ENCODE measurements at regions not wholly inside any gene's neighbourhood (a gene's known extent, or its start where the extent isn't known, plus 50 kb on each side); places are given as distances from the start of the nearest gene placed in this dataset.

DNA sequence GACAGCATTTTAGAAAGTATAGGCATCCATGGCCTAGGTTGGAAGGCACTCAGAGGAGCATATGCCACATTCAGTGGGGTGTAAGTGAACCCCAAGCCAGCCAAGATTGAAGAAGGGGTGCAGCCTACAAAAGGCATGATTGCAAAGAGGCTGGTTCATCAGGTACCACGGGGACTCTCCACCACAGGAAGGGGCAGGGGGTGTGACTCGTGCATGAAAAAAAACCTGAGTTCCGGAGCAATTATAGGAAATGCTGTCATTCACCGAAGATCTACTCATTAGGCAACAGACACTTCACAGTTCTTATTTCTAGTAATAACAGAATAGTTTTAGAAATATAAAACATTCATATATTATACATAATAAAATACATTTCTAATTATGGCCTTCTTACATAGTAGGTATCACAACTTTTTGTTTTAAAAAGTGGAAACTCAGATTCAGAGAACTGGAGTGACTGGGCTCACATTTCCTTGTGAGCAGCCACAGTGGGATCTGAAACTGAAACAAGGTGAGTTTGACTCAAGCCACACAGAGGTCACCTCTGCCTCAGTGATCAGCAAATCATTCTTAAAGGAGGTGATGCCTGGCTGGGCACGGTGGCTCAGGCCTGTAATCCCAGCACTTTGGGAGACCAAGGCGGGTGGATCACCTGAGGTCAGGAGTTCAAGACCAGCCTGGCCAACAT is 188.4 kb upstream of the GYPC start:
- intact Hi-C loops (cut with DNase I; ENCODE audit: low total_unique reads) = no loop called here
- WGBS, 2 donors = 85 to 89% methylated on average over 6 of the region's 6 CpGs
- H3K4me3 ChIP-seq = no peak overlapping the region
- no peak overlapping the region for H3K27ac ChIP-seq
- TF ChIP-seq POLR2A (IDR thresholded peaks at IDR 0.05) = no peak
- TF ChIP-seq, protein P1, sequence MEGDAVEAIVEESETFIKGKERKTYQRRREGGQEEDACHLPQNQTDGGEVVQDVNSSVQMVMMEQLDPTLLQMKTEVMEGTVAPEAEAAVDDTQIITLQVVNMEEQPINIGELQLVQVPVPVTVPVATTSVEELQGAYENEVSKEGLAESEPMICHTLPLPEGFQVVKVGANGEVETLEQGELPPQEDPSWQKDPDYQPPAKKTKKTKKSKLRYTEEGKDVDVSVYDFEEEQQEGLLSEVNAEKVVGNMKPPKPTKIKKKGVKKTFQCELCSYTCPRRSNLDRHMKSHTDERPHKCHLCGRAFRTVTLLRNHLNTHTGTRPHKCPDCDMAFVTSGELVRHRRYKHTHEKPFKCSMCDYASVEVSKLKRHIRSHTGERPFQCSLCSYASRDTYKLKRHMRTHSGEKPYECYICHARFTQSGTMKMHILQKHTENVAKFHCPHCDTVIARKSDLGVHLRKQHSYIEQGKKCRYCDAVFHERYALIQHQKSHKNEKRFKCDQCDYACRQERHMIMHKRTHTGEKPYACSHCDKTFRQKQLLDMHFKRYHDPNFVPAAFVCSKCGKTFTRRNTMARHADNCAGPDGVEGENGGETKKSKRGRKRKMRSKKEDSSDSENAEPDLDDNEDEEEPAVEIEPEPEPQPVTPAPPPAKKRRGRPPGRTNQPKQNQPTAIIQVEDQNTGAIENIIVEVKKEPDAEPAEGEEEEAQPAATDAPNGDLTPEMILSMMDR (IDR thresholded peaks at IDR 0.05) = no peak
- no peaks in the 10 kb centered on the region for H3K4me1 ChIP-seq
- no peak for DNase-seq
- H3K9me3 ChIP-seq = no peaks in the 10 kb centered on the region
- H3K36me3 ChIP-seq (ENCODE audit: low read depth, missing control alignments) = no peaks in the 10 kb centered on the region
- H3K27me3 ChIP-seq = no peaks in the 10 kb centered on the region

DNA sequence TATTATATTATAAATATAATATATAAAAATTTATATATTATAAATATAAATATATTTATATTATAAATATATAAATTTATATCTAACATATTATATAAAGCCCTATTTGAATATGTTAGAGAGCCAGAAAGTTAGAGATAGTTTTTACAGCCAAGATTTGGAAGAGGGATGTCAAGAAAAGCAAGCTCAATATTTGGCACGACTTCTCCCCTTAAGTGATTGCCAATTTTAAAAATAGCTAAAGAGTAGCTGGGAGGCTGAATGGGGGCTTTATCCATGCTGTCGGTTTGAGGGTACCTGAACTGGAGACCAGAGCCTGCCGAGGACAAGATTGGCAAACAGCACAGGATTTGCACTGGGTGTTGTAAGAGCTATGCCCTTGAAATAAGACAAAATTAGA is 180.9 kb upstream of the GYPC start:
- no peak overlapping the region for H3K27ac ChIP-seq
- H3K36me3 ChIP-seq (ENCODE audit: low read depth, missing control alignments) = no peaks in the 10 kb centered on the region
- no peaks in the 10 kb centered on the region for H3K4me1 ChIP-seq
- no peak overlapping the region for H3K4me3 ChIP-seq
- no peak for TF ChIP-seq POLR2A (IDR thresholded peaks at IDR 0.05)
- TF ChIP-seq, protein P1 (IDR thresholded peaks at IDR 0.05) = no peak
- no peaks in the 10 kb centered on the region for H3K9me3 ChIP-seq
- no peaks in the 10 kb centered on the region for H3K27me3 ChIP-seq
- WGBS, 2 donors = 64 to 67% methylated on average over 3 of the region's 3 CpGs
- intact Hi-C loops (cut with DNase I; ENCODE audit: low total_unique reads) = no loop called here
- no peak for DNase-seq

DNA sequence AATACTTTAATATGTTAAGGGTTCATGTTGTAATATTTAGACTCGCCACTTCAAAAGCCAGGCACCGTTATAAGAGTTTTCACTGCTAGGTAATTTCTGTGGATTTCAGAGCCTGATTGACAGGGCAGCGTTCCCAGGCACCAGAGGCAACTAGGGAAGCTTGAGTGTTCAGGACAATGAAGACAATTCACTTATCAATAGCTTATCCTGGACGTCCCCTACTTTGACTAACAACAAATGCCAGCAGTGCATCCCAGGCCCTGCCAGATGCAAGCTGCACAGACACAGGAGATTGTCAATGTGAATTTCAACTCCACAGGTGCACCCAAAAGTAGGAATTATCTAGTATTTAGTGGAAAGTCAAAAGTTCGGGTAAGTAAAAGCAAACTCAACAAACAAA is 179.3 kb upstream of the GYPC start:
- intact Hi-C loops (cut with DNase I; ENCODE audit: low total_unique reads) = no loop called here
- WGBS, 2 donors = 67 to 69% methylated on average over 5 of the region's 5 CpGs
- Histone ChIP-seq H3K4me3 (no peak overlapping the region), H3K27me3 (no peaks in the 10 kb centered on the region), H3K36me3 (ENCODE audit: low read depth, missing control alignments) (no peaks in the 10 kb centered on the region), H3K27ac (no peak overlapping the region), H3K9me3 (no peaks in the 10 kb centered on the region), H3K4me1 (no peaks in the 10 kb centered on the region)
- TF ChIP-seq POLR2A (IDR thresholded peaks at IDR 0.05) = no peak
- TF ChIP-seq, protein P1 (IDR thresholded peaks at IDR 0.05) = no peak
- no peak for DNase-seq

DNA sequence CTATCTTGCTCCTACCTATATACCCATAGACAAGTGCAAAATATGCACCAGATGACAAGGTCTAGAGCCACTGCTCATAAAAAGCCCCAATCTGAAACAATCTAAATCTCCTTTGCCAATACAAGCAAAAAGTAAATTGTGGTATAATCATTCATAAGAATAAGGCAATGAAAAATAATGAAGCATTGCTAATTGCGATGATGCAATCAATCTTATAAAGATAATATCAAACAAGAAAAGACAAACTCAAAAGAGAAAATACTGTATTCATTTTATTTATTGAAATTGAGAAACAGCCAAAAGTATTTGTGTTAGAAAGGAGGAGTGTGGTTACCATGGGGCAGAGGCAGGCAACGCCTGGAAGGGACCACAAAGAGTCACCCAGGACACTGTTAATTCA is 175.9 kb upstream of the GYPC start:
- Histone ChIP-seq H3K36me3 (ENCODE audit: low read depth, missing control alignments) (no peaks in the 10 kb centered on the region), H3K4me3 (no peak overlapping the region), H3K27ac (no peak overlapping the region), H3K9me3 (no peaks in the 10 kb centered on the region), H3K4me1 (no peaks in the 10 kb centered on the region), H3K27me3 (no peaks in the 10 kb centered on the region)
- no peak for DNase-seq
- 89 to 91% methylated on average over 2 of the region's 2 CpGs for WGBS, 2 donors
- intact Hi-C loops (cut with DNase I; ENCODE audit: low total_unique reads) = no loop called here
- TF ChIP-seq POLR2A (IDR thresholded peaks at IDR 0.05) = no peak
- TF ChIP-seq, protein P1 (IDR thresholded peaks at IDR 0.05) = no peak
